ENCODE measurements at regions not wholly inside any gene's neighbourhood (a gene's known extent, or its start where the extent isn't known, plus 50 kb on each side); places are given as distances from the start of the nearest gene placed in this dataset.
"Not testable (repeated sequence)": the region's sequence is repeated elsewhere in the genome, so short reads cannot be mapped to it uniquely, and the experiment has no call there.

DNA sequence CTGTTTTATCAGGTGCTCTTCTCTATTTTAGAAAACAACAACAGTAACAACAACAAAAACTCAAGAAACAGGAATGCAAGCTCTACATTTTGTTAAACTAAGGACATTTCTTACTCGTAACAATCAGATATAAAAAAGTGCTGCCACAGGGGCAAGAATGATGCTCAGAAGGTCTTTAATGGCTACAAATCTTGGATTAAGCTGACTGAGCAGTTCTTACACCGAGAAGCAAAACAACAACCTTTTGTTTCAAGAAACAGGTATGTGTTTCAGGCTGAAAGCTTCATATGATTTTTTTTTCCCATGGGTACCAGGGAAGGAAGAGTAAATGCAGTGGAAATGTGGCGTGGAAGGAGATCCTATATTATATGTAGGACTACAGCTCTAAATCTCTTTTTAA lies 786.8 kb upstream of the FBXO33 start:
- DNase-seq, result no peak

DNA sequence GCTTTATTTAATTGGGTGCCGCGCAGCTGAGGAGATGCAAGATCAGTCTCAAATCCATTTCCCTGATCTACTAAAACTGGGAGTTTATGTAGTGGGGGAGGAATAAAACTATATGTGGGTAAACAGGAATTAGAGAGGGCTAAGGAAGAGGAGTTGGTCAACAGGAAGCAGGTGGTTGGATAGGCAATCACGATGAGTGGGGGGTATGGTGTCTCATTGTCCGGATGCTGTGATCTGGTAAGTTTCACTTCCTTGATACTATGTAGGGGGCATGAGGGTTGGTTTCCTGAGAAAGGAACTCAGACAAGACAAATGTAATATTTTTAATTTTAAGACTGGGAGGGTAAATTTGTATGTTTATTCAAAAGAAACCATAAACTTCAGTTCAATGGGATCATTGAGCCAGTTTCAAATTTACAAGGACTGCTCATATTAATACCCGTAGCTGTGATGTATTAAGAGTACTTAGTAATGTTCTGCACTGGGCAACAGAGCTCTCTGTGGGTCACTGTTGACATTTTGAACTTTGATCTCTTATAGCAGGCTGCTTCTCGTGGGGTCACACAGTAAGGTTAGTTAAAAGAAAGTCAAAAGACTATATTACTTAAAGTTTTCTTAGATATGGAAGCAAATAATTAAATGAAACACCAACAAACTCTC lies 786.2 kb upstream of the FBXO33 start:
- DNase-seq, result no peak

DNA sequence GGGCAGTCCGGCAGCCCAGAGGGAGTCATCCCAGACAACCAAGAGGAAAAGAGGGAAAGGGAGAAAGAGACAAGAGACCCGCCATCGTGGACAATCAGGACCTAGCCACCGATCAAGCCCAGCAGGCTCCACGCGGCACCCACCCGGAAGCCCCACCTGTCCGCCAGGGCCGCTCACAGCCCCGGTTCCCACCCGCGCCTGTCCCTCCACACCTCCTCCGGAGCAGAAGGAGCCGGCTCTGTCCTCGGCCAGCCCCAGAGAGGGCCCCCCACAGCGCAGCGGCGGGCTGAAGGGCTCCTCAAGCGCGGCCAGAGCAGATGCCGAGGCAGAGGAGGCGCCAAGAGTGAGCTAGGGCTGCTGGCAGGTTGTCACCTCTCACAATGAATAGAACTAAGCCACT lies 784.7 kb upstream of the FBXO33 start:
- no peak for DNase-seq

DNA sequence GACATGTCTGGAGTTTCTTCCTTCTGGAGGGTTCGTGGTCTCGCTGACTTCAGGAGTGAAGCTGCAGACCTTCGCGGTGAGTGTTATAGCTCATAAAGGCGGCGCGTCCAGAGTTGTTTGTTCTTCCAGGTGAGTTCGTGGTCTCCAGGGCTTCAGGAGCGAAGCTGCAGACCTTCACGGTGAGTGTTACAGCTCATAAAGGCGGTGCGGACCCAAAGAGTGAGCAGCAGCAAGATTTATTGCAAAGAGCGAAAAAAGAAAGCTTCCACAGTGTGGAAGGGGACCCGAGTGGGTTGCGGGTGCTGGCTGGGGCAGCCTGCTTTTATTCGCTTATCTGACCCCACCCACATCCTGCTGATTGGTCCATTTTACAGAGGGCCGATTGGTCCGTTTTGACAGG lies 784.2 kb upstream of the FBXO33 start:
- not testable (repeated sequence) for DNase-seq

DNA sequence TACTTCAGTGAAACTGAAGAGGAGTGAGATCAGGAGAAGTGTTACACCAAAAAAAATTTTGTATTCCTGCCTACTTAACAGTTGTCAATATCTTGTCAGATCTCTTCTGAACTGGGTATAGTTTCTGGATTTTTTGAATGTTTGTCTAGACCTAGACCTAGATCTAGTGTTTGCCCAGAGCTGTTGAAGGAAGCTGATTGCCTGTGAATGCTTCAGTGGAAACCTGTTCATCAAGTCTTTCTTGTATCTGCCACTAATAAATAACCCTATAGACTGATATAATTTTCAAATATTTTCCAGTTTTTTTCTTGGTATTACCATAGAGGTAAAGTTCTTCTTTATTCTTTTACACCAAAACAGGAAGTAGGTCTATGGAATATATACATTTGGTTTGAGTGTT lies 781.5 kb upstream of the FBXO33 start:
- no peak for DNase-seq

DNA sequence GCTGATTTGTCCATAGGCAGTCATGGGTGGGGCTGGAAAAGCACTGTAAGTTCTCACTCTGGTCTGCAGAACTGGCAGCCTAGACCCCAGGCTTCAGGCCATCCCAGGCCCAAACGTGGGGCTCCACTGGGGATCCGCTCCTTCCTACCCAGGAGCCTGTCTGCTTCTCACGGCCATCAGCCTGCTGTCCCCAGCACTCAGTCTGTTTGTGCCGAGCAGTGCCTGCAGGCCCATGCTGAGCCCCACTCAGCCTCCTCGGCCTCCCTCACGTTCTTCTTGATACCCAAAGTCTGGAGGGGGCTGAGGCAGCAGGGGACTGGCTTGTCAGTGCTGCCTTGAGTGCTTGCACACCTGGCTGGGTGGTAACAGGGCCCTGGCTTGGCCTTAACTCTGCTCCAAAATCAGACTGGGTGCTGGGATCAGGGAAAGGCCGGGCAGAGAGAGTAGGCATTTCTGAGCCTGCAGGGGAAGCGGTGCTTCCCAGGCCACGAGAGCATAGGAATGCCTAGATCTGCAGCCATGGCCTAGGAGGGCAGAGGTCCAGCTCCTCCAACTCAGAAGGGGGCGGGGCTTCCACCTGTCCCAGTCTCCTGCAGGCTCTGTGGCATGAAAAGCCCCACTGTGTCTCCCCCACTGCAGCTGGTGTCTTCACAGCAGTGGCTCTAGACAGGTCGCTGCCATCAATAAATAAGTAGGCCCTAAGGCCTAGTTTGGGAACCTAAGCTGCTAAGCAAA lies 772.4 kb upstream of the FBXO33 start:
- DNase-seq, result no peak

DNA sequence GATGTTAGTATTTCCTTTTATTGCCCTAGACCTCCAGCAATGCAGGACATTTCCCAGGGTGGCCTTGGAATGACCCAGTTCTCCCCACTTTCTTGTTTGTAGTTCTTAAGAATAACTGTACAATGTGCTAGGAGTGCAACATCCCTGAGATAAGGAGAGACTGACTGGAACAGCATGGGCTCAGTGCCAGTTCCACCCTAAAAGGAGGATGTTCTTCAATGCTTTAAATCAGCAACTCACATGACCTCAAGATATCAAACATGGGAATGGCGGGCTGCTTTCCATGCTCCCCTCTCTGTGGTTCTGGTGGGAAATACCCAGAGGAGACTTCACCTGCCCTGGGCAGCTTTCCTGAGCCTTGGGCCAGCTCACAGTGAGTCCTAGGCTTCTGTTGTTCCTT lies 766.9 kb upstream of the FBXO33 start:
- no peak for DNase-seq

DNA sequence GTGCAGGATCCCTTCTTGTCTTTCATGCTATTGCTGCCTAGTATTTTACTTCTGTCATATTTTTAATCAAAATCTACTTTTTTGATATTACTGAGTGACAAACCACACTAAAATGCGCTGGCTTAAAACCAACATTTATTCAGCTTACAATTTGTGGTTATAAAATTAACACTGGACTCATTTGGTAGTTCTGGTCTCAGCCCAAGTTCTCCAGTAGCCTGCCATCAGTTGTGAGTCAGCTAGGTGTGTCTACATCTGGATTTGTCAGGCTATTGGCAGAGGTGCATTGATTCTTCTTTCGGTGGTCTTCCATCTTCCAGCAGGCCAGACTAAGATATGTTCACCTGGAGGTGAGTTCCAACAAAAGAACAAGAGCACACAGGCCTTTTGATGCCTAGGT lies 765.1 kb upstream of the FBXO33 start:
- no peak for DNase-seq

DNA sequence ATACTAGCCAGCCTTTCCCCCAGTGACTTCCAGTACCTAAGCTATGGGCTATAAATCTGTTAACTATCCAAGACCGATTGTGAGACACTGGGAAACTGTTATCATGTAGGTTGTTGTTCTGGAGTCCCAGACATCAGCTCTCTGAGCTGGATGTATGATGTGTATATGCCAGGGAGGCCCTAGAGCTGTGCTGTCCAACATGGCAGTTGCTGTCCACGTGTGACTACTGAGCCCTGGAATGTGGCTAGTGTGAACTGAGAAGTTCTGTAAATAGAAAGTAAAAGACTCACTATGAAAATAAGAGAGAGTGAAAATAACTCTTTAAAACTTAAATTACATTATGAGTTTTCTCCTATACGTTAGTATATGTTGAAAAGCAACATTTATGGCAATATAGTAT lies 755.8 kb upstream of the FBXO33 start:
- DNase-seq, result no peak

DNA sequence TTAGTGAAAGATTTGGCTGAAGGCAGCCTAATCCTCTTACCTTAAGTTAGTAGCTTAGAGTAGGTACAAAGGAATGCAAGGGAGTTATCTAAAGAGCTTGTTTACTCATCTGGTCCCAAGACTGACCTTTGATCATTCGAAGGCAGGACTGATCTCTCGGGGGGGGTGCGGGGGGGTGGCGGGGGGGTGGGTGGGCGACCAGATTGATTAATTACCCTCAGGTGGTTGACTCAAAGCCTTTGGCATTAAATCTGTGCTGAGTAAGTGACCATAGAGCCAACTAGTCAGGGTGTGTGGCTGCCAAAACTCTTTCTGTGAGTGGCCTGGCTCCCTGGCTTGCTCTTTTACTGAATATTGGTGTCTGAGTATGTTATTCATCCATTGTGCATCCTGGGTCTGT lies 731.9 kb upstream of the FBXO33 start:
- no peak for DNase-seq

DNA sequence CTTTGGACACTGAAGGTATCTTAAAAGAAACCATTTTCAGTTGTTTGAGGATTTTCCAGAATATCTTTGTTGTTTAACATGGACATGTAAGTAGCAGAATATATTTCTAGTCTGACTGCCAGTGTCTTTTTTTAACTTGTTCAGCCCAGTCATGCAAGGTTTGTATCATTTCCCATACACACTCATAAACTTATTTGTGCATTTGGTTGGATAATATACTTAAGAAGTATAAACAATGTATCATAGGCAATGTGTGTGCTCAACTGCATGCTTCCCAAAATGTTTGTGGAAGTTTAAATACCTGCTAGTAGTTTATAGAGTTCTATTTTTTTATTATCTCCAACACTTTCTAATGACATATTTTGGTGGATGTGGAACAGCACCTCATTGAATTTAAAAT lies 707.4 kb upstream of the FBXO33 start:
- DNase-seq, result no peak

DNA sequence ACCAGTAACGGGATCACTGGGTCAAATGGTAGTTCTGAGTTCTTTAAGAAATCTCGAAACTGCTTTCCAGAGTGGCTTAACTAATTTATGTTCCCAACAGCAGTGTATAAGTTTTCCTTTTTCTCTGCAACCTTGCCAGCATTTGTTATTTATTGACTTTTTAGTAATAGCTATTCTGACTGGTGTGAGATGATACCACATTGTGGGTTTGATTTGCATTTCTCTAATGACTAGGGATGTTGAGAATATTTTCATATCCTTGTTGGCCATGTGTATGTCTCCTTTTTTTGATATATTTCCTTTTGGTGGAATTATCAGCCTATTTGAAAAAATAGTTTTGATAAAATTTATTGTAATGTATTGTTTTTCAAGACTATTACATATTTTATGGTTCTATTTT lies 701.2 kb upstream of the FBXO33 start:
- DNase-seq, result no peak

DNA sequence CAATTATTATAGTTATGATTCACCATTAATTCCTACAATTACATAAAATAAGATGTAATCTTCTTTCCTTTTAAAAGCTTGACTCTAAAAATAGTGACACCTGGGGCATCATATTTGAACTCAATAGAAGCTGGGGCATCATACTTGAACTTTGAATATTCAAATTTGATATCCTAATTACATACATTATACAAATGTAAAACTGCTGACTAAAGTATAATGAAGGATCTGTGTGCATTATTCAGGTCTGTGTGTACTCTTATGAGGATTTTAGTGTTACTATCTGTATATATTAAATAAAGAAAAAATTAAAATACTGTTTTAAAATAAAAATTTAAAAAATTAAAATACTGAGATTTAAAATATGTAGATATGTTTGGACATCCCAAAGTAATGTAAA lies 696.9 kb upstream of the FBXO33 start:
- DNase-seq, result no peak

DNA sequence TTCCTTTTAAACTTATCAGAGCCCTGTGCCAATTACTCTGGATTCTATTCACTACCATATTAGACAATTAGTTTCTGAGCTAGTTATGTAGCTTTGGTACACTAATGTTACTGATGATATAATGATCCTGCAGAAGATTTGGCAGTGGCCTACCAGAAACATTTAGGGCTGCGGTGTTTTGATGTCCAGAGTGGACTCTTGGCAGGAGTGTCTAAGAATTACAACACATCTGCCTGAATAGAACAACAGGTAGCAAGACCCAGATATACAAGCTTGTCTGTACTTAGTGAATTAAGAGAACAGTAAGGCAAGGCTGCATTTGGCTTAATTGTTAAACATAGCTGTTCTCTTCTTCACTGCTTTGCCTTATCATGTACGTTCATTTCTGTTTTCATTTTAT lies 691.6 kb upstream of the FBXO33 start:
- DNase-seq, result no peak

DNA sequence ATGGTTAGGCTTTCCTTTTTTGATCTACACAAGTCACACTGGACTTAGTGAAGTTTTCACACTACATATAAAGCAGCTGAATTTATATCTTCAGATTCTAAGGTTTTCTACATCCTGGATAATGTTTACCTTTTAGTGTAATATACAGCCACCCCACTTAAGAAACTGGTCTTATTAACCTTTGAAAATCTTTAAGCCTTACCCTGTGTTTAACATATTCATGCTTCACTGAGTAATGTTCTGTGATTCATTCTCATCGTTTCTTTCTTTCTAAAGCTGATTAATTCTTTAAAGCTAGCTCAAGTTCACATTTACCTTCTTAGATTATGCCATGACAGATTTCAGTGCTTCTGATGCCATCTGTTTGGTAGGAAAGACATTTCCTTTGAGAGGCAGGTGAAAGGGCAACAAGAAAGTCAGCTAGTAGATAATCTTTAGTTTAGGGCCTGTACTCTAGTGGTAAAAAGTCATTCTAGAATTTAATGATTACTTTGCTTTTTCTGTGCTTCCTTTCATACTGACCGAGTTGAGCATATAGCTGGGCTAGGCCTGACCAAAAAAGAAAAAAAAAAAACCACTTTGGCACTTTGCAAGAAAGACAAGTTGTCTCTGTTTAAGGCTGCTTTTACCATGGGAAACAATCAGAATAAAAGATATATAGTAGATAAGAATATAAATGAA lies 690.9 kb upstream of the FBXO33 start:
- no peak for DNase-seq

DNA sequence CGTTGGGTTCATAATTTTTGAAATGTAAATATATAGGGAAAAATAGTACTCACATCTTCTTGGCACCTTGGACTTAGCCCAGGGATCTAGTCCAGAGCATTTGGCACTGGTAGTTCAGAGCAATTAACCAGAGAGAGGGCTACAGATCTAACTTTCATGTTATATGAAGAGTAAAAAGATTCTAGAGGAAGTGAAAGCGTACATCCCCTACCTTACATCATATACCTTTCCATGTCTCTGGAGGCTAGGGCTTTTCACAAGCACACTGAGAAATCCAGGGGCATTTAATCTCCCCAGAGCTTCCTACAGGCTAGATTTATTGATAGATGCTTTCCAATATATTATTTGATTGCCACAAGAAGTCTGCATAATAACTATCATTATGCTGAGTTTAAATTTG lies 687.5 kb upstream of the FBXO33 start:
- no peak for DNase-seq

DNA sequence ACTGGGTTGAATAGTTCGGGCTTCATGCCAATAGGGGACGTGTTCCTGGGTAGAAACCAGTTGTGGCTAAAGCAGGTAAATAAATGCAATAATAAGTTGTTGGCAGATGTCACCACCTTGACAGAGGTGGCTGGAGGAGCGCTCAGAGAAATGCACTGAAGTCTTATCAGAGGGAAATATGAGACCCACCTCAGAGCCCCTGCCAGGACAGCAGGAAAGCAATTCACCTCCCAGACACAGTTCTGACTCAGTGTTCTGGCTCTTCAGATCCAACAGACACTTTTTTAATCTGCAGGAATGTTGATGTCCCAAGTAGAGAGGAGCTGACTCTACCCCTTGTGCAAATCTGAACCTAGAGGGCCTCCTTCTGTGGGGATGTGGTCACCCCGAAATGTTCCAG lies 687.1 kb upstream of the FBXO33 start:
- DNase-seq, result no peak

DNA sequence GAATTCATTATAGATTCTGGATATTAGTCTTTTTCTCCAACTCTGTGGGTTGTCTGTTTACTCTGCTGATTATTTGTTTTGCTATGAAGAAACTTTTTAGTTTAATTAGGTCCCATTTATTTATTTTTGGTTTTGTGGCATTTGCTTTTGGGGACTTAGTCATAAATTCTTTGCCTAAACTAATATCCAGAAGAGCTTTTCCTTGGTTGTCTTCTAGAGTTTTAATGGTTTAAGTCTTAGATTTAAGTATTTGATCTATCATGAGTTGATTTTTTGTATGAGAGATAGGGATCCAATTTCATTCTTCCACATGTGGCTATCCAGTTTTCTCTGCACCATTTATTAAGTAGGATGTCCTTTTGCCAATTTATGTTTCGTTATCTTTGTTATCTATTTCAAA lies 683.4 kb upstream of the FBXO33 start:
- DNase-seq, result no peak

DNA sequence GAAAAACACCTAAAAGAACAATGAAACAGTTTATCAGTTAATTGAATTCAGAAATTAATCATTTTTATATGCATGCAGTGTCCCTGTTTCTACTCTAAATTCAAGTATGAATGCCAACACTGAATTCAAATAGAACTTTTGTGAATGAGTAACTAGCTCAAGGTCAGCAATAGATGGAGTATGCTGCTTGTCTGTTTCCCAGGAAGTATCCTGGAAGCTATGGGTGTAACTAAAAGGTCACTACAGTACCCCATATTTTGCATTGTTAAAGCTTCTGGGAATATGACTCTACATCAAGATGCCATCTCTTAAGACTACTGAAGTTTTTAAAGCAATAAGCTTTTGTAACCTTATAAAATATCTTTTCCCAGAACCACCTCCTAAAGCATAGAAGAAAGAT lies 681.4 kb upstream of the FBXO33 start:
- DNase-seq, result no peak

DNA sequence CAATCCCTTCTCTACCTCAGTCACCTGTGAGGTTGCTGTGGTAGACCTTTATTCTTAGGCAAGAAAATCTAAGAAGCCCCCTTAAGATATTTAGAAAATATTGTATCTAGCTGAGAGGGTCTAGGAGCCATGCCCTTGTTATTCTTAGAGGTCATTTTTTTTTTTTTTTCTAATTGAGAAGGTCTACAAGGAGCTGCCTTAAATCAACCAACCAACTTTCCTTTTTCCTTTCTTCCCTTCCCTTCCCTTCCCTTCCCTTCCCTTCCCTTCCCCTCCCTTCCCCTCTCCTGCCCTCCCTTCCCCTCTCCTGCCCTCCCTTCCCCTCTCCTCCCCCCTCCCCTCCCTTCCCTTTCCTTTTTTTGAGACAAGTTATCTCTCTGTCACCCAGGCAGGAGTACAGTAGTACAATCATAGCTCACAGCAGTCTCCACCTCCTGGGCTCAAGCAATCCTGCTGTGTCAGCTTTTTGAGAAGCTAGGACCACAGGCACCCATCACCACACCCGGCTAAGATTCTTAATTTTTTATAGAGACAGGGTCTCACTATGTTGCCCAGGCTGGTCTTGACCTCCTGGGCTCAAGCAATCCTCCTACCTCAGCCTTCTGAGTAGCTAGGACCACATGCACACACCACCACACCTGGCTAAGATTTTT lies 668.4 kb upstream of the FBXO33 start:
- no peak for DNase-seq

DNA sequence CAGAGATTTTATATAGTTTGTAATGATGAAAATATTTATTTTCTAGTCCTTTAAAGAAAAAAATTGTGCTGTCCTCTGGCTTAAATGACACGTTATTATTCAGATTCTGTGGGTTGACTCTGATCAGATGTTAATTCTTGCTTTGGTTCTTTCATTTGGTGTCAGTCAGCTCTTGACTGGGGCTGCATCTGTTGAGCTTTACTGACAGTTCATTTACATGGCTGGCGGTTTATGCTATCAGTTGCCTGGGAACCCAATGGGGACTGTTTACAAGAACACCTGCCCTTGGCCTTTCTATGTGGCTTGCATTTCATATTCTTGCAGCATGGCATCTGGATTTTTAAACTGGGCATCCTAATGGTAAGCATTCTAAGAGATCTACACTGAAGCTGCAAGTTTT lies 667.1 kb upstream of the FBXO33 start:
- DNase-seq, result no peak

DNA sequence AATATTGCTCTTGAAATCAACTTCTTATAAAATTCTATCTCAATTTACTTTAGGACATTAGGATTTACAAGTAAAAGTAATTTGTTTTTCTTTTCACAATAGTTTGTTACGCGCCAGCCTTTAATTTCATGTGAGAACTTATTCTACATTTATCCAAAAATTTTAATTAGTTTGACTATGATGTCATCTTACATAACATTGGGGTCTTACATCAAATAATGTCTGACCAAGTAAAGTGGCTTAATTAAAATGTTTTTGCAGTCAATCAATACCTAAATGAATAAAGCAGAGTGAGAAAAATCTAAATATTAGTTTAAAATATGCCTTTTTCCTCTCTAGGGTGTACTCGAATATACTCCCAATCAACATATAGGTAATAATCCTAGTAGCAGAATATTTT lies 666.2 kb upstream of the FBXO33 start:
- no peak for DNase-seq

DNA sequence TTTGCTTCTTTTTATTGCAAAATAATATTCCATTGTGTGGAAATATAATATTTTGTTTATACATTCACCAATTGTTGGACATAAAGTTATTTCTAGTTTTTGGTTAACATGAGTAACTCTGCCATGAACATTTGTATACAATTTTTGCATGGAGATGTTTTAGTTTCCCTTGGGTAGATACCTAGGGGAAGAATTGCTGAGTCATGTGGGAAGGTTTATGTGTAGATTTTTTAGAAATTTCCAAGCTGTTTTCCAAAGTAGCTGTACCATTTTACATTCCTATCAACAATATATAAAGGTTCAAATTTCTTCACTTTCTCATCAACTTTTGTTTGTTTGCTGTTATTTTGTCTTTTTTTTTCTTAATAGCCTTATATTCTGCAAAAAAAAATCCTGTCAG lies 664.7 kb upstream of the FBXO33 start:
- no peak for DNase-seq

DNA sequence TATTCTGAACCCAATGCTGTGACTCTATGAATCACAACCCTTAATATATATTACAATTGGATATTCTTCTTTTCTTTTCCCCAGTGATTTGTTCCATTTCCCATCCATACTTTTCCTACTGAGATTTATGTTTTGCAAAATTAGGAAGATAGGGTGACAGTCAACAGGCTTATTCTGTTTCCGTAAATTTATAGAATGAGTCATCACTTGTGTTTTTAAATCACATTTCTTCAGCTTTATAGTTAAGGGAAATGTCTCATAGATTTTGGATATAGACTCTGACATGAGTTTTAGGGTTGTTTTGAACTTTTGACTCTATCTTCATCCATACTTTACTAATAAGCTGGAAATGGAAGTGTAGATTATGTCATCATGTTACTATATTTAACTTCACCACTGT lies 661.6 kb upstream of the FBXO33 start:
- no peak for DNase-seq
